ENCODE measurements at regions not wholly inside any gene's neighbourhood (a gene's known extent, or its start where the extent isn't known, plus 50 kb on each side); places are given as distances from the start of the nearest gene placed in this dataset.

GRCh38 chr13:75220861-75221260 lies 261.1 kb downstream of the TBC1D4 start:
- TF ChIP-seq CTCF (IDR thresholded peaks at IDR 0.05; ENCODE audit: insufficient read depth, low read depth, low read length, missing control alignments): no peak
- H3K4me3 ChIP-seq (ENCODE audit: low read depth, low read length): no peak overlapping the region
- no peak for DNase-seq (ENCODE audit: low read depth)

DNA sequence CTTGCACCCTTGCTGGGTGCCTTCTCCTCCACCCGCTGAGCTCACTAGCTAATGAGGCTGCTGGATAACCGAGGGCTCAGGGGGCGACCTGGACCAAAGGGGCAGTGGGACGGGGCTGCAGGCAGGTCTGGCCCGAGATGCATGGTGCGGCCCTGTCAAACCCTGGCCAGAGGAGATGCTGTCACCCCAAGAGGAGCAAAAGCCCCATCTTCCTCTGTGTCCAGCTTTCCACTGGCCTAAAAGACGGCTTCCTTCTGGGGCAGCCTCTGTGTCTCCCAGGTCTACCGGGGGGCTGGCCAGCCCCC lies 261.8 kb downstream of the TBC1D4 start:
- no peak for DNase-seq (ENCODE audit: low read depth)
- TF ChIP-seq CTCF (IDR thresholded peaks at IDR 0.05; ENCODE audit: insufficient read depth, low read depth, low read length, missing control alignments): no peak
- H3K4me3 ChIP-seq (ENCODE audit: low read depth, low read length): no peak overlapping the region

DNA sequence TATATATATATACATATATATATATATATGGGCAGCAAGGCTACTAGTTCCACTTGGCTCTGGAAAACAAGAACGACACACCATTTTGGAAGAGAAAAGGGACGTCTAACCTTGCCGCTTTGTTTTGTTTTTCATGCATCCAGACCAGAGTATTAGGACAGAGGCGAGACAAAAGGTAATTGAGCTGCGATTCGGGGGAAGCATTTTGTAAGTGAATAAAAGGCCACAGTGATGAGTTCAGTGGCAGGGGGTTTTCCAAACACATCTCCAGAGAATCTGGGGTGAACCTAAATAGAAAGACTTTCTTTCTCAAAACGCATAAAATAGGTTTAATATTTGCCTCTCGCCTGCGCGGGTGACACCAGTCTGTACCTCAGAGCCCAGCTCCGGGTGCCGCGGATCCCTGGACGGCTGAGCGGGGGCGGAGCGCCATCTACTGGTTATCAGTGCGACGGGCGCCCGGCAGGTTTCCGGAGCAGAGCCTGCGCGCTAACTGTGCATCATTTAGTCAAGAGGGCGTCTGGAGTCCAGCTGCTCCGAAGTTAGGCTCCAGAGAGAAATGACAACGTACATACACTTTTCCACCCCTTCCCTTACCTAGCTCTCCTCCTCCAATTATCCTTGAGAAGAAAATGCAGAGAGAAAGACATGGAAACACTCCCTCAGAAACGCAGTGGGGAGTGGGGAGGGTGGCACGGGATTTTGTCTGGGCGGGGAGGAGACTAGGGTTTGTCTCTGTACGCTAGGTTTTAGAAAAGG lies 262.3 kb downstream of the TBC1D4 start:
- DNase-seq (ENCODE audit: low read depth): peak; percentile 76
- H3K4me3 ChIP-seq (ENCODE audit: low read depth, low read length): peak overlapping the region; percentile 16; the same call in 1 of the 2 replicates
- peak; percentile 94 for TF ChIP-seq CTCF (IDR thresholded peaks at IDR 0.05; ENCODE audit: insufficient read depth, low read depth, low read length, missing control alignments)

GRCh38 chr13:75217949-75218348 lies 264.0 kb downstream of the TBC1D4 start:
- no peak for DNase-seq (ENCODE audit: low read depth)
- TF ChIP-seq CTCF (IDR thresholded peaks at IDR 0.05; ENCODE audit: insufficient read depth, low read depth, low read length, missing control alignments): no peak
- no peak overlapping the region for H3K4me3 ChIP-seq (ENCODE audit: low read depth, low read length)

DNA sequence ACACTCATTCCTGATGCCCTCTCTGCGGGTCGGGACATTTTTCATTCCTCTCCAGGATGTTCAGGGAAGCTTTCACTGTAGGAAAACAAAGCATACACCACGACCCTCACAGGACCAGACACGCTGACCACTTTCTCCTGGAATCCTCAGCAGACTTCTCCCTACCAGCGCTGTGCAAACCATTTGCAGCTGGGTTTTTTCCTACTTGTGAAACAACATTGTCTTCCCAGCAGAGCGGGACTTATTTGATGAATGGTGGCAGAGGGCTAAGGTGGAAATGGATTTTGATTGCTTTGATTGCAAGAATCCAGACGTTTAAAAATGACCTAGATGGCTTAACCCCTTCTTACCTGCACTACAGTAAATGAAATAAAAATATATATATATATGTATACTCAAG lies 265.9 kb downstream of the TBC1D4 start:
- DNase-seq (ENCODE audit: low read depth): no peak
- H3K4me3 ChIP-seq (ENCODE audit: low read depth, low read length): no peak overlapping the region
- TF ChIP-seq CTCF (IDR thresholded peaks at IDR 0.05; ENCODE audit: insufficient read depth, low read depth, low read length, missing control alignments): no peak

- DNase-seq (ENCODE audit: low read depth): no peak
- no peak for TF ChIP-seq CTCF (IDR thresholded peaks at IDR 0.05; ENCODE audit: insufficient read depth, low read depth, low read length, missing control alignments)
- no peak overlapping the region for H3K4me3 ChIP-seq (ENCODE audit: low read depth, low read length)
These were observed 267.1 kb downstream of the TBC1D4 start for GRCh38 chr13:75214846-75215245.

DNA sequence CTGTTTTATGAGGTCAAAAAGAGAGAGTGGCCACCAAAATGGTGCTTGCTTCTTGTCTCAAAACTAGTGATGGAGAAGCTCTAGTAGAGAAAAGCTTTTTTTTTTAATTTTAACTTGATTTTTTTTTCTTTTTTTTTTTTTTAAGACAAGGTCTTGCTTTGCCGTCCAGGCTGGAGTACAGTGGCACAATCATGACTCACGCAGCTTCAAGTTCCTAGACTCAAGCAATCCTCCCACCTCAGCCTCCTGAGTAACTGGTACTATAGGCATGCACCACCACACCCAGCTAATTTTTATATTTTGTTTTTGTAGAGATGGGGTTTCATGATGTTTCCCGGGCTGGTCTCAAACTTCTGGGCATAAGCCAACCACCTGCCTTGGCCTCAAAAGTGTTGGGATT lies 279.0 kb downstream of the TBC1D4 start:
- H3K4me3 ChIP-seq (ENCODE audit: low read depth, low read length): no peak overlapping the region
- DNase-seq (ENCODE audit: low read depth): no peak
- no peak for TF ChIP-seq CTCF (IDR thresholded peaks at IDR 0.05; ENCODE audit: insufficient read depth, low read depth, low read length, missing control alignments)
